HS-5 (cell line): ENCODE measurements at regions not wholly inside any gene's neighbourhood (a gene's known extent, or its start where the extent isn't known, plus 50 kb on each side); places are given as distances from the start of the nearest gene placed in this dataset.
"Not testable (repeated sequence)": the region's sequence is repeated elsewhere in the genome, so short reads cannot be mapped to it uniquely, and the experiment has no call there.

Source experiments
- DNase-seq: peaks from one replicate; pipeline ENCODE4 v3.0.0-alpha.2; 2012; ENCODE audit warnings: low read depth

DNA sequence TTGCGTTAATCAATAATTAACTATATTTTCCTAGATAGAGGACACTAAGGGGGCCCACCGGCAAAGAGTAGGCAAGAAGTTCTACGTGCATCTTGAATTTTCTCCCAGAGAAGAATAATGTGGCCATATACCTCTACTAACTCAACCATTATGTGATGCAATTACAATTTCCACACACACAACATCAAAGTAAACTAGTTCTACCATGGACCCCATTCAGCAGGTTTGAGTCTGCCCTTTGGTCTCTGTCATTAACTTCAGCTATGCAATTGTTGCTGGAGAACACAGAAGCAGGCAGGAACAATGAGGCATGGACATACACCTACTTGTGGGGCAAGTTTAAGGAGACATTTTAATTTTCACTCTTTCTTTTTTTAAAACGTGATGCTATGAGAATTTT lies 705.9 kb downstream of the PDCD6IP start:
- DNase-seq = no peak

DNA sequence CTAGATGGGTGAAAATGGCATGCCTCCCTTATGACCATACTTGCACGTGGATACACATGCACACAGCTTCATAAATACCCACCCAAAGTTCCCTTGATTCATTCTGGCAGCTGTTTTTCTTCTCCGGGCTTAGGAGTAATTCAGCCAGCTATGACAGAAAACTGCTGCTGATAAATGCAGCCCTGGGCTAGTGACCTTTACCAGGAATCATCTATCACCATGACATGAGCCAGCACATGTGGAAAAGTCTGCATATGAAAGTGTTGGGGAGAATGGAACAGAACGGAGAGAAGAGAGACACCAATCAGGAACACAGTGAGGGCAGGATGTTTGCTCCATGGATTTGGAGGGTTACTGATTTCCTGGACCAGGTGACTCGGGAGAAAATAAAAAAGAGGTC lies 706.3 kb downstream of the PDCD6IP start:
- DNase-seq = no peak

GRCh38 chr3:34508732-34509131 lies 710.3 kb downstream of the PDCD6IP start:
- DNase-seq = no peak

- DNase-seq = no peak
These were observed 713.5 kb downstream of the PDCD6IP start for GRCh38 chr3:34511891-34512290.

- not testable (repeated sequence) for DNase-seq
These were observed 720.6 kb downstream of the PDCD6IP start for GRCh38 chr3:34519008-34519407.

- DNase-seq = no peak
These were observed 732.7 kb downstream of the PDCD6IP start for GRCh38 chr3:34531156-34531555.

DNA sequence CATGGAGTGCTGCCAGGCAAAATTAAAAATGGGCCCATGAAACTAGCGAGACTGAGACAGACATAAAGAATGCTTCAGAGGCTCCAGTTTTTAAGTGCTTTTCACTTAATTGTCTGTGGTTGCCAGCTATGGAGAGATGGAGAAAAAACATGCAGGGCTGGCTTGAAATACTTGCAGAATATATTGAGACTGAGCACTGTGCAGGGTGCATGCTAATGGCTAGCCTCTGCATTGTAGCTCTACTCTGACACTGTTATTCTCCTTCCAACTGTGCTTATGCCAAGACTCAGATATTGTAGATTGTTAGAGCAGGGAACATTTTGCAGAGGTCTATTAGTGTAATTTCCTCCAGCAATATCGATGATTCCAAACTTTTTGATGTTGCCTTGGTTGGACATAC lies 735.0 kb downstream of the PDCD6IP start:
- no peak for DNase-seq

DNA sequence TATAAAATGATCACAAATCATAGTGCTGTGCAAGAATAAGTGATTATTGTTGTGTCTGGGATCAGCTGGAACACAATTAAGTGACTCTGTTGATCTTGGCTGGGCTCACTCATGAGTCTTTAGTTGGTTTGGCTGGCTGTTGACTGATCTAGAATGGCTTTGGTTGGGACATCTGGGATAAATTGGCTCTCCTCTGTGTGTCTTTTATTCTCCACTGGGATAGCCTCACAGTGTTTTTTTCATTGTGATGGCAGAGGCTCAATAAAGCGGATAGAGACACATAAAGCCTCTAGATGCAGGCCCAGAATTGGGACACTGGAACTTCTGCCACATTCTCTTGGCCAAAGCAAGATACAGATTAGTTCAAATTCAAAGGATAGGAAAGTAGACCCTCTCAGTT lies 735.6 kb downstream of the PDCD6IP start:
- DNase-seq = no peak

- DNase-seq = no peak
These were observed 745.7 kb downstream of the PDCD6IP start for GRCh38 chr3:34544136-34544535.

- DNase-seq = no peak
These were observed 749.0 kb downstream of the PDCD6IP start for GRCh38 chr3:34547297-34547920.

DNA sequence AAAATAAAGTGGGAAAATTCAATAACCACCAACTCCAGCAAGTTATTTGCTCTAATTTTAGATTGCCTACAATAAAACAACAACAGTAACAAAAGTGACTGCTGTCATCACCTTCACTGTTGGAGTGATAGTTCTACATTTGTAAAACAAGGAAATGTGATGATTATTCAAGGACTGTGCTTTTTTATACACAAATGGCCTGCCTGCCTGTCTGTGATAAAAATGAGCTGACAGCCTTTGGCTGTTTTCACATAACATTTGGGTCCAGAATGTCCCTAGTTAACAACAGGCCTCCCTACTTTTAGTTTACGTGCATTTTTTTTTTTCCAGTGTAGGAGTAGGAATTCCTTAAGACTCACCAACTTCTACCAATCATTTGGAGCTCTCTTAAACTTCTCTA lies 768.8 kb downstream of the PDCD6IP start:
- DNase-seq = no peak

GRCh38 chr3:34568766-34569165 lies 770.3 kb downstream of the PDCD6IP start:
- DNase-seq = no peak

DNA sequence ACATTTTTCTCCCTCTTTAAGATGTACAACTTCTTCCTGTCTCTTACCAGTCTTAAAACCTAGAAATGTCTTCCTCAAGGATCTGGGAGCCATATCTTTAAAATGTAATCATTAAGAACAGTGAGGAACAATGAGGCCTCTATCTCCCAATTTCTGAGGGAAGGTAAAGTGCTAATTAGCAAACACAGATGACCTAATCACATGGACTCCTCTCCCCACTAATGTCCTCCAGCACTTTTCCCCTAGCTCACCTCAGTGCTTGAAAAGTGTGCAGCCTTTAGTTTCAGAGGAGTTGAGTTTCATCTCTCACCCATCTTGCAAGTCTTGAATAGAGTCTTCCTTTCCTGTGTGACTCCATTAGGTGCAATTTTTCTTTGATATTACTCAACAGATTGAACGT lies 771.0 kb downstream of the PDCD6IP start:
- DNase-seq = no peak

- DNase-seq = no peak
These were observed 772.7 kb downstream of the PDCD6IP start for GRCh38 chr3:34570916-34571705.

- DNase-seq = no peak
These were observed 773.3 kb downstream of the PDCD6IP start for GRCh38 chr3:34571714-34572113.

- no peak for DNase-seq
These were observed 777.3 kb downstream of the PDCD6IP start for GRCh38 chr3:34575776-34576175.

GRCh38 chr3:34582055-34582454 lies 783.6 kb downstream of the PDCD6IP start:
- DNase-seq = no peak

- no peak for DNase-seq
These were observed 785.0 kb downstream of the PDCD6IP start for GRCh38 chr3:34583451-34583850.

DNA sequence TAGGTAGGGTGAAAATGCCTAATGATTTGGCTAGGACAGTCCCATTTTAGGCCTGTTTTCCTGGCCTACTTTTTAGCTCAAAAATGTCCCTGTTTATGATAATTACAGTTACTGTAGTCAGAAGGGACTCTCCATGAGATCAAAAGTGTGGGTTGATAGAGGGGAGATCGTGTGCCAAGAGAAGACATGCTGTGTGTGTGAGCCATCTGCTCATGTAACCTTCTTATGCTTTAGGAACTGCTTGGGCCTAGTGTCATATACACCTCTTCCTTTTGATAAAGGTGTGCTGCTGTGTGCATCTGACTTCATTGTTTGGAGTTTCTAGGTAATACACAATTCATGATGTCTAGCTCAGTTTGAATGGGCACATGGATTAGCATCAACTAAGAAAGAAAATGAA lies 786.5 kb downstream of the PDCD6IP start:
- no peak for DNase-seq

GRCh38 chr3:34599595-34599994 lies 801.2 kb downstream of the PDCD6IP start:
- no peak for DNase-seq

DNA sequence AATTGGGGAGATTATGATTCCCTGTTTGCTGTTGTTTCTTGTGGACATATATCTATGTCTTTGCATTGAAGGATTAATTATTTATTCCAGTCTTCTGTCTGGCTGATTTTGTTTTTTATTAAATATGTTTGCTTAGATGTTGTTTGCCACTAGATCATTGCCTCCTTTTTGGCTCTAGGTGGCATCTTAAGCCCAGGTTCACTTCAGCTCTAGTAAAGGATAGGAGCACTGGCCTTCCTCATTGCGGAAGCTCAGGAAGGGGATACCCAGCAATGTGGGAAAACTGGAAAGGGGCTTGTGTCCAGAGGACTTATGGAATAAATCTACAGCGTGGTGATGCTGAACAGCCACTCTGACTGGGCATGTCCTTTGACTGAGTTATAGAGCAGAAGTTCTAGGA lies 821.6 kb downstream of the PDCD6IP start:
- no peak for DNase-seq

- no peak for DNase-seq
These were observed 828.3 kb downstream of the PDCD6IP start for GRCh38 chr3:34626699-34627098.

GRCh38 chr3:34634939-34635338 lies 836.5 kb downstream of the PDCD6IP start:
- DNase-seq = no peak

GRCh38 chr3:34635352-34635850 lies 837.0 kb downstream of the PDCD6IP start:
- no peak for DNase-seq
